OCI-LY1 (cell line): ENCODE measurements at regions not wholly inside any gene's neighbourhood (a gene's known extent, or its start where the extent isn't known, plus 50 kb on each side); places are given as distances from the start of the nearest gene placed in this dataset.

Source experiments
- H2AFZ ChIP-seq: fragments of 200-600 bp; sonication (generic), shearing (Covaris generic); 2 replicates; pipeline ENCODE4 v1.6.0; 2014; ENCODE audit warnings: antibody characterized with exemption, mild to moderate bottlenecking, low read length
- H3F3A ChIP-seq: fragments of 200-600 bp; sonication (generic), shearing (Covaris generic); 2 replicates; pipeline ENCODE4 v1.6.0; 2014; ENCODE audit warnings: mild to moderate bottlenecking, antibody characterized with exemption, low read length, moderate library complexity; ENCODE audit not compliant: insufficient read depth
- H3K27ac ChIP-seq: fragments of 200-600 bp; sonication (generic); 2 replicates; pipeline ENCODE4 v1.5.1; 2014; ENCODE audit warnings: low read length, mixed run types, mild to moderate bottlenecking, low read depth; ENCODE audit not compliant: poor library complexity, severe bottlenecking
- H3K27me3 ChIP-seq: fragments of 200-600 bp; sonication (generic); 2 replicates; pipeline ENCODE4 v1.6.0; 2014; ENCODE audit warnings: antibody characterized with exemption, mild to moderate bottlenecking, low read length, moderate library complexity; ENCODE audit not compliant: insufficient read depth
- H3K36me3 ChIP-seq: fragments of 200-600 bp; sonication (generic); 2 replicates; pipeline ENCODE4 v1.6.1; 2014; ENCODE audit warnings: mild to moderate bottlenecking, antibody characterized with exemption, low read length, moderate library complexity, mixed read lengths; ENCODE audit not compliant: insufficient read depth
- H3K4me1 ChIP-seq: fragments of 200-600 bp; sonication (generic); 2 replicates; pipeline ENCODE4 v1.5.1; 2014; ENCODE audit warnings: mild to moderate bottlenecking, low read length, moderate library complexity; ENCODE audit not compliant: insufficient read depth, severe bottlenecking
- H3K4me2 ChIP-seq: fragments of 200-600 bp; sonication (generic), shearing (Covaris generic); 2 replicates; pipeline ENCODE4 v1.6.1; 2014; ENCODE audit warnings: low read length
- H3K4me3 ChIP-seq: fragments of 200-600 bp; sonication (generic); 2 replicates; pipeline ENCODE4 v1.5.1; 2014; ENCODE audit warnings: low read length, low read depth, mild to moderate bottlenecking, mixed read lengths; ENCODE audit not compliant: poor library complexity, severe bottlenecking
- H3K79me2 ChIP-seq: fragments of 200-600 bp; shearing (Covaris generic); 2 replicates; pipeline ENCODE4 v1.6.1; 2016; ENCODE audit warnings: mixed run types, low read length, mixed read lengths; ENCODE audit not compliant: insufficient read depth
- H3K9ac ChIP-seq: fragments of 200-600 bp; sonication (generic), shearing (Covaris generic); 2 replicates; pipeline ENCODE4 v1.6.1; 2014; ENCODE audit warnings: mild to moderate bottlenecking, low read length, mixed read lengths
- H3K9me2 ChIP-seq: fragments of 200-600 bp; sonication (generic), shearing (Covaris generic); 2 replicates; pipeline ENCODE4 v1.6.1; 2014; ENCODE audit warnings: low read depth, mild to moderate bottlenecking, low read length, mixed read lengths
- H3K9me3 ChIP-seq: fragments of 200-600 bp; shearing (Covaris generic); 2 replicates; pipeline ENCODE4 v1.6.1; 2014; ENCODE audit warnings: low read length, mixed read lengths
- H4K20me1 ChIP-seq: fragments of 200-600 bp; sonication (generic), shearing (Covaris generic); 2 replicates; pipeline ENCODE4 v1.6.0; 2016; ENCODE audit warnings: mild to moderate bottlenecking, low read length; ENCODE audit not compliant: insufficient read depth
- EZH2 ChIP-seq: fragments of 200-600 bp; sonication (generic), shearing (Covaris generic); IDR thresholded peaks from 2 replicates; pipeline ENCODE4 v1.8.0; 2017; ENCODE audit warnings: borderline replicate concordance, mixed run types, mild to moderate bottlenecking, antibody characterized with exemption, low read length, moderate library complexity, mixed read lengths
- TF ChIP-seq, protein P1 (sequence below): fragments of 200-600 bp; sonication (generic), shearing (Covaris generic); IDR thresholded peaks from 2 replicates; pipeline ENCODE4 v1.5.1; 2017; ENCODE audit warnings: mild to moderate bottlenecking, antibody characterized with exemption, low read length, moderate library complexity, mixed read lengths

DNA sequence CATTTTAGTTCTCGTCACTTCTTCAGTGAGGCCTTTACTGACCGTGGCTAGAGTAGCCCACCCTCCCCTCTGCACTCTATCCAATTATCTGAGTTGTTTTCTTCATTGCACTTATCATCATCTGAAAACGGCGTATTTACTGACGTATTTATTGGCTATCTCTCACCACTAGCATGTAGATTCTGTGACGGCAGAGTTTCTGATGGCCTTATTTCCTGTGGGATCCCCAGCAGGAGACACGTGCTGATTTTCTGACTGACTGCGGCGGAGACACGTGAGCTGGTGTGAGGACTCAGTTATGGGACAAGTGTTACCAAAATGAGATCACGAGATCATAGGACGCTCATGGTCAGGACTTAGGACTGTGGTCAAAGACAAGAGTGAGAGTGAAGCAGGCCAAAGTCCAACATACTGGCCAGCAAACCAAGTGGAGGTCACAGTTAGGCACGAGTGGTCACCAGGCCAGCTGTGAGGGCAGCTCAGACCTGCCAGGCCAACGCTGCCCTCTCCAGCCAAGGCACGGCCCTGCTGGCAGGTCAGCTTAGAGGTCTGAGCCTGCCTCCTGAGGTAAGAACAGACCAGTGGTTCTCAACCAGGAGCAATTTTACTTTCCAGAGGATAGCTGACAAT is 50.6 kb upstream of the BNIP2 start:
- Histone ChIP-seq H3K9ac (no peak overlapping the region), H3K9me3 (0 out of 2 replicates have a peak, but pooled peaks cover 4% of the 10 kb centered on the region), H4K20me1 (no peaks in the 10 kb centered on the region), H3K27me3 (peaks cover 3% of the 10 kb centered on the region; the same call in 1 of the 2 replicates), H3F3A (no peaks in the 10 kb centered on the region), H3K4me3 (no peak overlapping the region), H2AFZ (no peak overlapping the region), H3K4me1 (no peaks in the 10 kb centered on the region), H3K27ac (no peak overlapping the region), H3K9me2 (no peaks in the 10 kb centered on the region), H3K36me3 (no peaks in the 10 kb centered on the region), H3K79me2 (no peaks in the 10 kb centered on the region), H3K4me2 (no peak overlapping the region)
- no peak for TF ChIP-seq EZH2
- TF ChIP-seq, protein P1, sequence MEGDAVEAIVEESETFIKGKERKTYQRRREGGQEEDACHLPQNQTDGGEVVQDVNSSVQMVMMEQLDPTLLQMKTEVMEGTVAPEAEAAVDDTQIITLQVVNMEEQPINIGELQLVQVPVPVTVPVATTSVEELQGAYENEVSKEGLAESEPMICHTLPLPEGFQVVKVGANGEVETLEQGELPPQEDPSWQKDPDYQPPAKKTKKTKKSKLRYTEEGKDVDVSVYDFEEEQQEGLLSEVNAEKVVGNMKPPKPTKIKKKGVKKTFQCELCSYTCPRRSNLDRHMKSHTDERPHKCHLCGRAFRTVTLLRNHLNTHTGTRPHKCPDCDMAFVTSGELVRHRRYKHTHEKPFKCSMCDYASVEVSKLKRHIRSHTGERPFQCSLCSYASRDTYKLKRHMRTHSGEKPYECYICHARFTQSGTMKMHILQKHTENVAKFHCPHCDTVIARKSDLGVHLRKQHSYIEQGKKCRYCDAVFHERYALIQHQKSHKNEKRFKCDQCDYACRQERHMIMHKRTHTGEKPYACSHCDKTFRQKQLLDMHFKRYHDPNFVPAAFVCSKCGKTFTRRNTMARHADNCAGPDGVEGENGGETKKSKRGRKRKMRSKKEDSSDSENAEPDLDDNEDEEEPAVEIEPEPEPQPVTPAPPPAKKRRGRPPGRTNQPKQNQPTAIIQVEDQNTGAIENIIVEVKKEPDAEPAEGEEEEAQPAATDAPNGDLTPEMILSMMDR = no peak
